ENCODE measurements at regions not wholly inside any gene's neighbourhood (a gene's known extent, or its start where the extent isn't known, plus 50 kb on each side); places are given as distances from the start of the nearest gene placed in this dataset.
A peak's percentile ranks its signal among the peaks of the same experiment; 100 is the strongest.
"Not testable (repeated sequence)": the region's sequence is repeated elsewhere in the genome, so short reads cannot be mapped to it uniquely, and the experiment has no call there.

DNA sequence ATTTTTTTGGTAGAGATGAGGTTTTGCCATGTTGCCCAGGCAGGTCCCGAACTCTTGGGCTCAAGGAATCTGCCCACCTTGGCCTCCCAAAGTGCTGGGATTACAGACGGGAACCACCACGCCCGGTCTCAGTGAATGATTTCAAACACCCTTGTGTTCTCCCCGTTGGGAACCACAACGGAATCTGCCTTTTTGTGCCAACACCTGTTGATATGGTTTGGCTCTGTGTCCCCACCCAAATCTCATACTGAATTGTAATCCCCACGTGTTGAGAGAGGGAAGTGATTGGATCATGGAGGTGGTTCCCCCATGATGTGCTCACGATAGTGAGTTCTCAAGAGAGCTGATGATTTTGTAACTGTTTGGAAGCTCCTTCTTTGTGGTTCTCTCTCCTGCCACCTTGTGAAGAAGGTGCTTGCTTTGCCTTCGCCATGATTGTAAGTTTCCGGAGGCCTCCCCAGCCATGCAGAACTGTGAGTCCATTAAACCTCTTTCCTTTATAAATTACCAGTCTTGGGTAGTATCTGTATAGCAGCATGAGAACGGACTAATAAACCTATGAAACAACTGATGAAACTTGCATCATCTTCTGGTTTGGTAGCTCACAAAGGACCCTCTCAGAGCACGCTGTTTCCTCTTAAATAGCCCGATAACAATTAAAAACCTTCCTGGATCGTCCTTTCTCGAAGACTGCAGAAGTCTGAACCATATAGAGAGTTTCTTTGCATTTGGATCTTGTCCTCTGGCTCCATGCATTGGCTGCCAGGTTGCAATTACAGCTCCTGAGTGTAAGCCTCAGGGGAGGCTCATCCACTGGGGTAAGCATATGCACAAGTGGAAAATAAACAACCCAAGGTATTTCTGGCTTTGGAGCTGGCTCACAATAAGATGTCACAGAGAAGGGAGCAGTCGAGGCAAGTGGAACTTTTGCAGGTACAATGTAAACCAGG, 91.5 kb downstream of the SPRY4 start:
- H3K9me3 Mint-ChIP-seq: no peaks in the 10 kb centered on the region
- DNase-seq (ENCODE audit: low spot score in 2 of 2): no peak
- H3K27ac Mint-ChIP-seq: peak overlapping the region in 1 of 2 donors; percentile 33
- ATAC-seq: no peak
- H3K36me3 Mint-ChIP-seq: no peaks in the 10 kb centered on the region

DNA sequence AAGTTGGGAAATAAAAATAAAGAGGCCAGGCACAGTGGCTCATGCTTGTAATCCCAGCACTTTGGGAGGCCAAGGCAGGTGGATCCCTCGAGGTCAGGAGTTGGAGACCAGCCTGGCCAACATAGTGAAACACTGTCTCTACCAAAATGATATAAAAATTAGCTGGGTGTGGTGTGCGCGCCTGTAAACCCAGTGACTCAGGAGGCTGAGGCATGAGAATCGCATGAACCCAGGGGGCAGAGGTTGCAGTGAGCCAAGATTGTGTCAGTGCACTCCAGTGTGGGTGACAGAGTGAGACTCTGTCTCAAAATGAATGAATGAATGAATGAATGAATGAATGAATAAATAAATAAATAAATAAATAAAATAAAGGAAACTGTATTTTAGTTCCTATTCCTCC, 93.9 kb downstream of the SPRY4 start:
- not testable (repeated sequence) for H3K27ac Mint-ChIP-seq; H3K36me3 Mint-ChIP-seq; H3K9me3 Mint-ChIP-seq; DNase-seq (ENCODE audit: low spot score in 2 of 2); ATAC-seq

DNA sequence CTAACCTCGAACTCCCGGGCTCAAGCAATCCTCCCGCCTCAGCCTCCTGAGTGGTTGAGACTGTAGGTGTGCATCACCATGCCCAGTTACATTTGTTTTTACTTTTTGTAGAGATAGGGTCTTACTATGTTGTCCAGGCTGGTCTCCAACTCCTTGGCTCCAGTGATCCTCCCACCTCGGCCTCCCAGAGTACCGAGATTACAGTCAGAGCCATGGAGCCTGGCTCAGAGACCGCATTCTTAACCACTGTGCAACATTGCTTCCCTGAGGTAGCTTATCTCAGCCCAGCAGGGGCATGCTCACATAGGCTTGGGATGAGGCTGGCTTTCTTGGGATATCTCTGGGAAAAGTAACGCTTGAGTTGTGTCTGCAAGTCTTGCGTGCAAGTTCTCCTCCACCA, 99.7 kb downstream of the SPRY4 start:
- no peaks in the 10 kb centered on the region for H3K36me3 Mint-ChIP-seq
- H3K9me3 Mint-ChIP-seq: no peaks in the 10 kb centered on the region
- H3K27ac Mint-ChIP-seq: no peak overlapping the region
- ATAC-seq: no peak
- no peak for DNase-seq (ENCODE audit: low spot score in 2 of 2)

DNA sequence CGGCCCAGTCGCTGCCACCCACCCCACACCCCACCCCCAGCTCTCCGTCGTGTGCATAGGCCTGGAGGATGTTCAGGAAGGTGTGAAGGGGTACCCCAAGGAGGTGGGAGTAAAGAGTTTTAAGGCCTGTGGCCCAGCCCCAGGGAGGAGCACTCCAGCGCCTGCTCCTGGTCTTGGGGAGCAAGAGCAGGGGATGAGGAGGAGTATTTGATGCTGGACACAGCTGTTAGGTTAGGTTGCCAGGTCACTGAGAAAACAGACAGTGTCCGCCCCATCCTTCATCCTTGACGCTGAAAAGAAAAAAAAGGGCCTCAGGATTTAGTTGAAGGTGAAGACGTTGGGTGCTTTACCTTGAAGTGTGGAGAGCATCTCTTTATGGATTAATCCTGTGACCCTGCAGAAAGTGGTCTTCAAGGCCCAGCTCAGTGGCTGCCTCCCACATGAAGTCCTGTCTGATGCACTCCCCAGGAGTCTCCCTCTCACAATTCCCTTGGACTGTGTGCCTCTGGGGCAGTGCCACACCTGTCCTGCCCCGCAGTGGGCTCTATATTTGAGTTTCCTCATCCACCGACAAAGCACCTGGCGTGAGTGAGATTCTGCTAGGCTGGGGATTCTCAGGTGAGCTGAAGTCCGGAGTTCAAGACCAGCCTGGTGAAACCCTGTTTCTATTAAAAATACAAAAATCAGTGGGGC, 101.8 kb downstream of the SPRY4 start:
- H3K9me3 Mint-ChIP-seq: no peaks in the 10 kb centered on the region
- peak overlapping the region in 1 of 2 donors; percentile 20 for H3K27ac Mint-ChIP-seq
- ATAC-seq (peak; percentile 2 to 10), DNase-seq (ENCODE audit: low spot score in 2 of 2) (no peak)
- no peaks in the 10 kb centered on the region for H3K36me3 Mint-ChIP-seq

DNA sequence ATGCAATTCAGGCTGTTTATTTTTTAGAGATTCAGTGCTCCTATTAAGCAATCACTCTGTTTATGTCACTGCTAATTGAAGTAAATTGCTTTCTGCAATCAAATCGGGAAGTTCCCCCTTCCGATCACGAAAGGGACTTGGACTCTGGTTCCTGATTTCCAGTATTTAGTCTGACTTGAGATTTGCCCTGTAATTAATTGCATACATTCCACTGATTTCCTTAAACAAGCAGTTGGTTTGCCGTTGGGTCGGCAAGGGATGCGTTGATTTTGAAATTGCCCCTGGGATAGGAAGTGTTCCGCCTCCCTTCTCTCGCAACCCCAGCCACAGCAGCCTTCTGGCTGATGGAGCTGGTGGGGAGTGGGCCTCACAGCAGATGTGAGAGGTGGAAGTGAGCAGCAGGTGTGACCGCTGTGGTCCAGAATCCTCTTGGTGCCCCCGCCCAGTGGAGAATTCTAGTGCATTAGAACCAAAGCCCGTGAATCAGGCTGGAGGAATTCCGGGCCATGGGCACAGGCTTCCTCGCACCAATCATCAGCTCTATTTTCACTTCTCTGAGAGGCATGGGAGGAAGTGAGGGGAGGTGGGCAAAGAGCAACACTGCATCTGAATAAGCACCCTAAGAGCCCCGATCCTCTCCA, 102.5 kb downstream of the SPRY4 start:
- ATAC-seq: no peak

DNA sequence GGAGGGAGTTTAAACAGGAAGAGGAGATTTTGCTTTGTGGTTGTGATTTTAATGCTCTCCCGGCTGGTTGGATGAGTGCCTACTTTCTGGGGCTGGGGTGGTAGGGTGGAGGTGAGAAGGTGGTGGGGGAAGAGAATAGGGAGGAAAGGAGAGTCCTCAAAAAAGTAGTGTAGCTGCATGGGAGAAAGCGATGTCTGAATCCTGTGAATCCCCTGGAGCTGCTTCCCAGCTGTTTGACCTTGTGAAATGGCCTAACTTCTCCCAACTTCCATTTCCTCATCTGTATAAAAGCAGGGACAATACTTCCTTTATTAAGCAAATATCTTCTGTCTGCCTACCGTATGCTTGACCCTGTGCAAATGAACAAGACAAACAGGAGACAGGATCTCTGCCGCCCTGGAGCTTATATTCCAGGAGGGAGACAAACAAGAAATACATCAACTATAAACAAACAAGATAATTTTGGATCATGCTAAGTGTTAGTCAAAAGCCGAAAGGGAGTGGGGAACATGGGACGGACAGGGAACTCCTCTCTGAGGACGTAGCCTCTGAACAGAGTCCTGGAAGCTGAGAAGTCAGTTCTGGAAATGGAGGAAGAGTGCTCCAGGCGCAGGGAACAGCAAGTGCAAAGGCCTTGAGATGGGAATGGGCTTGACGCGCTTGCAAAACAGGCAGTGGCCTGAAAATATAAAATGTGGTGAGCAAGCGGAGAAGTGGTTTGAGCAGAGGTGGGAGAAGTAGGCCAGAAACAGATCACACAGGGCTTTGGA, 103.5 kb downstream of the SPRY4 start:
- DNase-seq (ENCODE audit: low spot score in 2 of 2) (no peak), ATAC-seq (no peak)
- Mint-ChIP-seq H3K27ac (no peak overlapping the region), H3K9me3 (no peaks in the 10 kb centered on the region), H3K36me3 (no peaks in the 10 kb centered on the region)

More for the DNA sequence above, 102.5 kb downstream of the SPRY4 start:
- Mint-ChIP-seq H3K36me3 (no peaks in the 10 kb centered on the region), H3K27ac (no peak overlapping the region), H3K9me3 (no peaks in the 10 kb centered on the region)
- DNase-seq (ENCODE audit: low spot score in 2 of 2): no peak

DNA sequence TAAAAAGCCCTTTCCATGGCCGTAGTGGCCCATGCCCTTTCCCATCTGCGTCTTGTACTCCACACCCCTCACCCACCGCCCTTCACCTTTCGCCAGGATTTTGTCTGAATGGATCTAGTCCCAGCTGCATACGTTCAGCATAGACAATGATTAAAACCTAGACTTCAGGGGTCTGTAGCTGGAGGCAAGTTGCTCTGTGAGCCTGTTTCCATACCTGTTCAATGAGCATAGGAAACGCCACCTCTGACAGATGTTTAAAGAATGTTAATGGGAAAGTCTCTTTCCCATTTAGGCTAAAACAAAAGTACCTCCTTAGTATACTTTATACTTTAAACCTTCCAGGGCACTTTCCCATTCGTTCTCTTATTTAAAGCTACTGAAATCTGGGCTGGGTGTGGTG, 105.7 kb downstream of the SPRY4 start:
- Mint-ChIP-seq H3K27ac (no peak overlapping the region), H3K9me3 (no peaks in the 10 kb centered on the region), H3K36me3 (no peaks in the 10 kb centered on the region)
- DNase-seq (ENCODE audit: low spot score in 2 of 2): no peak
- ATAC-seq: no peak

DNA sequence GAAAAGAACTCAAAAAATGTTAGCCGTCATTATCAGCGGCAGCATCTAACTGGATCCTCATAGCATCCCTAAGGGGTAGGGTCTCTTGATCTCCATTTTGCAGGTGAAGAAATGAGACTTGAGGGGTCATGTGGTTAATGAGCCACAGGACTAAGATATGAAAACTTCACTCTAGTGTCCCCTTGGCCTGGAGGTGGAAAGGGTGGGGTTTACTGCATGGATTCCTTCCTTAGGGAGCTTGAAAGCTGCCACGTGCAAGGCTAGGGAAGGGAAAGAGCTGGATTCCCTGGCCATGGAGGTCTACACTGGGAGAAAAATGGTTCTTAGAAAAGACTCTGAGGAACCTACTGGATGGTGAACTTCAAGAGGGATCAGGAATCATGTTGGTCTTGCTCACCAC, 107.9 kb downstream of the SPRY4 start:
- Mint-ChIP-seq H3K27ac (no peak overlapping the region), H3K36me3 (no peaks in the 10 kb centered on the region), H3K9me3 (no peaks in the 10 kb centered on the region)
- DNase-seq (ENCODE audit: low spot score in 2 of 2): no peak
- ATAC-seq: no peak

DNA sequence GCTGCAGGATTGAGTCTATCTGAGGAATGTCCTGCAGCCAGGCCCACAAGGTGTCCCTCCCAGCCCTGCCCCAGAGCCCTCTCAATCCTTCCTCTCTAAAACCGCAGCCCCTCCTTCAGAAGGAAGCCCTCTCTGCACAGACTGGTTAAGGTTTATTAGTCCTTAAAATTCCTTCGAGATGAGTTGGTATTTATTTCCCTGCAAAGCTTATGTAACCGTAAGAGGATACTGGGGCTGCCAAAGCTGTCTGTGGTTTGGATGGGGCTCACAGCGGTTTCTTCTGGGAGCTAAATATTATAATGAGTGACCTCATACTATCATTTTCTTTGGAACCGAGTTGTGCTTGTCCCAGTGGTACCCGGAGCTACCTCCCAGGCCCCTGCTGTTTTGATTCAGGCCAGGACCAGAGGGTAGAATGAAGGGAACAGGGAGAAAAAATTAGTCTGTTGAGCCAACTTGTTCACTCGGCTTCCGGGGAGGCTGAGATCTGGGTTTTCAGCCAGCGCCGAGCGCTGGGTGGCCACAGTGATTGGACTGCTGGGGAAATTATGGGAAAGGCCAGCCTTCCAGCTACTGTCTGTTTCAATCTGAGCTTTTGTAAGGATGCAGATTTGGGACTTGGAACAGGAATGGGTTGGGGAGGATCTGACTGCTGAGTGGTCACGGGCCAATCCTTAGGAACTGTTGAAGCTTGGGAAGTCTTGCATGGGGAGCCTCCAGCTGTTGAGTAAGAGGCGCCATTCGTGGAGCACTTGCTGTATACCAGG, 107.5 kb downstream of the NDFIP1 start:
- Mint-ChIP-seq H3K36me3 (no peaks in the 10 kb centered on the region), H3K9me3 (no peaks in the 10 kb centered on the region), H3K27ac (no peak overlapping the region)
- ATAC-seq: no peak
- DNase-seq (ENCODE audit: low spot score in 2 of 2): no peak

DNA sequence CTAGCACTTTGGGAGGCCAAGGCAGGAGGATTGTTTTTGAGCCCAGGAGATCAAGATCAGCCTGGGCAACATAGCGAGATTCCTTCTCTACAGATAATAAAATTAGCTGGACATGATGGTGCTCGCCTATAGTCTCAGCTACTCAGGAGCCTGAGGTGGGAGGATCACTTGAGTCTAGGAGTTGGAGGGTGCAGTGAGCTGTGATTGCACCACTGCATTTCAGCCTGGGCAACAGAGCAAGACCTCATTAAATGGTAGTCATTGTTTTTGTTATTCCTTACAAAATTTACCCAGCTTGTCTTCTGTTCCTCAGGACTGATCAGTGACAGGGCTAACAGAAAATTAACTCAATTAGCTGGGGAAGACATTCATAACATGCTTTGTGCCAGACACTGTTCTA, 104.5 kb downstream of the NDFIP1 start:
- H3K36me3 Mint-ChIP-seq: no peaks in the 10 kb centered on the region
- no peak overlapping the region for H3K27ac Mint-ChIP-seq
- DNase-seq (ENCODE audit: low spot score in 2 of 2): no peak
- no peak for ATAC-seq
- H3K9me3 Mint-ChIP-seq: no peaks in the 10 kb centered on the region

DNA sequence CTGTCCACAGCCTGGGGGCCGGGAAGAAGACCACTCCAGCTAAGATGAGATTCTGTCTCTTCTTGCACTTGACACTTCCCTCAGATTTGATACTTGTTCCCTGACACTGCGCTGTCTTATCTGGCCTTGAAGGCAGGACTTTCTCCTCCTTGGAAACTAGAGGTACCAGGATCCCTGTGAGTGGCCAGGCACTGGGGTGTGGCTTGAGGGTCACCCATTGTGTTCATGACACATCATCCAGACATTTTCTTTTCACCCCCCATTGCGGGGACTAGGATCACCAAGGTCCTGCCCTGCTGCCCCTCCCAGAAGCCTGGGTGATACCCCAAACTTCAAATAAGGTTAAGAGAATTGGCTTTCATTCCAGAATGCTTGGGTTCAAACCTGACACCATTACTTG, 103.3 kb downstream of the NDFIP1 start:
- DNase-seq (ENCODE audit: low spot score in 2 of 2): no peak
- Mint-ChIP-seq H3K27ac (no peak overlapping the region), H3K36me3 (no peaks in the 10 kb centered on the region), H3K9me3 (no peaks in the 10 kb centered on the region)
- no peak for ATAC-seq

DNA sequence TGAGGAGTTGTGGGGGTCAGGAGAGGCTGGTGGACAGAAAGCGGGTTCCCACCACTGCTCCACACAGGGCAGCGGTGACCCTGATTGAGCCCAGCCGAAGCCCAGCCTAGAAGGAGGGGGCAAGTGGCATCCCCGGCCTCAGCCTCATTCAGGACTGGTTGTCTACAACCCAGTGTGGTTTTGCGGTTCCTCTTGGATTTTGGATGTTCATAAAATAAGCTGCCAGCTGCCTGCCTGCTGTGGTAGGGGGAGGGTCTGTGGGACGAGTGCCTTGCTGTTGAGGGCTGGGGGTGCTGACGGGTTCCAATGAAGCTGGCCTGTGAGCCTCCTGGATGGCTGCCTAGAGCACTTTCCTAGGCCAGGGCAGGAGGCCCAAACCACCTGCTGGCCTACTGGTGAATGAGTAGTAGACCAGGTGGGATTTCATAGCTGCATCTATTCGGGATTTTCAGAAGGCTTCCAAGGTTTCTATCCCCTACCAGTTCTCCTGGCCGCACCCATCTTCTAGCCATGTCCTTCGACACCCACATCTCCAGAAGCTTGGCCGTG, 102.4 kb downstream of the NDFIP1 start:
- no peak overlapping the region for H3K27ac Mint-ChIP-seq
- no peaks in the 10 kb centered on the region for H3K9me3 Mint-ChIP-seq
- ATAC-seq (no peak), DNase-seq (ENCODE audit: low spot score in 2 of 2) (no peak)
- no peaks in the 10 kb centered on the region for H3K36me3 Mint-ChIP-seq

DNA sequence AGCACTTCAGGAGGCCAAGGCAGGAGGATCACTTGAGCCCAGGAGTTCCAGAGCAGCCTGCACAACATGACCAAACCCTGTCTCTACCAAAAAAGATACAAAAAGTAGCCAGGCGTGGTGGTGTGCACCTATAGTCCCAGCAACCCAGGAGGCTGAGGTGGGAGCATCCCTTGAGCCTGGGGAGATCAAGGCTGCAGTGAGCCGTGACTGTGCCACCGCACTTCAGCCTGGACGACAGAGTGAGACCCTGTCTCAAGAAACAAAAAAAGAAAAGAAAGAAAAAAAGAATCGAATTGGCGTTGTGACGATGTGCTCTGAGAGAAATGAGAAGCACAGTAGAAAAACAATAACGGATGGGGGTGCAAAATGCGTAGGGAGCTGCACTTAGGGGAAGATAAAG, 101.4 kb downstream of the NDFIP1 start:
- H3K36me3 Mint-ChIP-seq: no peaks in the 10 kb centered on the region
- H3K27ac Mint-ChIP-seq: no peak overlapping the region
- ATAC-seq: no peak
- no peak for DNase-seq (ENCODE audit: low spot score in 2 of 2)
- H3K9me3 Mint-ChIP-seq: no peaks in the 10 kb centered on the region

DNA sequence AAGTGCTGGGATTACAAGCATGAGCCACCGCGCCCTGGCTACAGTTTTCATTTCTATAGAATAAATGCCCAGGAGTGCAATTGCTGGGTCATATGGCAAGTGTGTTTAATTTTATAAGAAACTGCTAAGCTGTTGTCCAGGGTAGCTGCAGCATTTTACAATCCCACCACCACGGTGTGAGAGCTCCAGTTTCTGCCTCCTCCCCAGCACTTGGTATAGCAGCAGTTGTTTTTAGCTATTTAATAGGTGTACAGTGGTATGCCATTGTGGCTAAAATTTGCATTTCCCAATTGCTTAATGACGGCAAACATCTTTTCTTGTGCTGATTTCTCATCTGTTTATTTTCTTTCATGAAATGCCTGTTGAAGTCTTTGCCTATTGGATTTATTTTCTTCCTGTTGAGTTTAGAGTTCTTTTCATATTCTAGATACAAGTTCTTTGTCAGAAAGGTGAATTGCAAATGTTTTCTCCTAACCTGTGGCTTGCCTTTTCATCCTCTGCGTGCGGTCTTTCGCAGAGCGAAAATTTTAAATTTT, 100.3 kb downstream of the NDFIP1 start:
- Mint-ChIP-seq H3K36me3 (no peaks in the 10 kb centered on the region), H3K9me3 (no peaks in the 10 kb centered on the region)
- no peak for ATAC-seq

DNA sequence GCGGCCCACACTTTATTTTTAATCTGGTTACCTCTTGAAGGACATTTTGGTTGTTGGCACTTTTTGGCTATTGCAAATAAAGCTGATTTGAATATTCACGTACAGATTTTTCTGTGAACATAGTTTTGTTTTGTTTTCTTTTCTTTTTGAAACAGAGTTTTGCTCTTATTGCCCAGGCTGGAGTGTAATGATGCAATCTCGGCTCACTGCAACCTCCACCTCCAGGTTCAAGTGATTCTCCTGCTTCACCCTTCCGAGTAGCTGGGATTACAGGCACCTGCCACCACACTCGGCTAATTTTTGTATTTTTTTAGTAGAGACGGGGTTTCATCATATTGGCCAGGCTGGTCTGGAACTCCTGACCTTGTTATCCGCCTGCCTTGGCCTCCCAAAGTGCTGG, 99.7 kb downstream of the NDFIP1 start:
- not testable (repeated sequence) for ATAC-seq; DNase-seq (ENCODE audit: low spot score in 2 of 2); H3K36me3 Mint-ChIP-seq; H3K27ac Mint-ChIP-seq; H3K9me3 Mint-ChIP-seq

More for the DNA sequence above, 100.3 kb downstream of the NDFIP1 start:
- no peak for DNase-seq (ENCODE audit: low spot score in 2 of 2)
- H3K27ac Mint-ChIP-seq: no peak overlapping the region

DNA sequence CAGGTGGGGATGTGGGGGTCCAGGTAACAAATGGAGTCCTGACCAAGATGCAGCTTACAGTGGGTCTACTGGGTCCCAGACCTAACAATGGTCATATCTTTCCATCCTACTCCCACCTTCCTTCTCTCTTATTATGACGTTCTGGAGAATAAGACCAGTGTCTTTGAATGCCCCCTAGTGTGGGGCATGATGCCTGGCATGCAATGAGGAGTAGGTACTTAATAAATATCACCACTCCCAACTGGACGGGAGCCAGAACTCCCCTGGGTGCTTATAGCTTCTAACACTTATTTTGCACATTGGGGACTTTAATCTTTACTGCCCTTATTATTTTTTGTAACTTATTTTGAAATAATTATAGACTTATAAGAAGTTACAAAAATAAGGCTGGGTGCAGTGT, 98.2 kb downstream of the NDFIP1 start:
- H3K9me3 Mint-ChIP-seq: no peaks in the 10 kb centered on the region
- no peak for ATAC-seq

More for the DNA sequence above, 98.2 kb downstream of the NDFIP1 start:
- Mint-ChIP-seq H3K27ac (no peak overlapping the region), H3K36me3 (no peaks in the 10 kb centered on the region)
- DNase-seq (ENCODE audit: low spot score in 2 of 2): no peak

Data from activated naive CD4-positive, alpha-beta T cell treated with anti-CD3 and anti-CD28 coated beads, Interleukin-2, amount 50 U/mL, for 72 hours (primary cell).